ENCODE measurements at regions not wholly inside any gene's neighbourhood (a gene's known extent, or its start where the extent isn't known, plus 50 kb on each side); places are given as distances from the start of the nearest gene placed in this dataset.
"Not testable (repeated sequence)": the region's sequence is repeated elsewhere in the genome, so short reads cannot be mapped to it uniquely, and the experiment has no call there.

DNA sequence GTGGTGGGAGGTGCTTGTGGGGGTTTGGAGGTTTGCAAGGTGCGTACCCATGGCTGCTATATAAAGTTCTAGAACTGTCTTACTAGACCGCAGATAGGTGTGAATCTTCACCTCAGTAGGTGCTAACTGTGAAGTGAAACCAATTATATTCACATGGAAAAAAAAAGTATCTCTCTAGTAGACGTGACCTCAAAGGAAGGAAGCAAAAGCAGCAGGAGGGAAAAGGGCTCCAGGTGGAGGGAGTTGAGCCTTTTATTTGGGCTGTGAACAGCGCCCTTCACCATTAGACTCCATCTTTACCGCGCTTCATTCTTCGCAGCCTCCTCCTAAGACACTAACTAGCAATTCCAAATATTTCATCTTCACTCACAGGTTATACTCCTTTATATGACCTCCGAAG lies 129.8 kb downstream of the TBX19 start:
- no peak for DNase-seq (ENCODE audit: low read depth)
- TF ChIP-seq, protein P1, sequence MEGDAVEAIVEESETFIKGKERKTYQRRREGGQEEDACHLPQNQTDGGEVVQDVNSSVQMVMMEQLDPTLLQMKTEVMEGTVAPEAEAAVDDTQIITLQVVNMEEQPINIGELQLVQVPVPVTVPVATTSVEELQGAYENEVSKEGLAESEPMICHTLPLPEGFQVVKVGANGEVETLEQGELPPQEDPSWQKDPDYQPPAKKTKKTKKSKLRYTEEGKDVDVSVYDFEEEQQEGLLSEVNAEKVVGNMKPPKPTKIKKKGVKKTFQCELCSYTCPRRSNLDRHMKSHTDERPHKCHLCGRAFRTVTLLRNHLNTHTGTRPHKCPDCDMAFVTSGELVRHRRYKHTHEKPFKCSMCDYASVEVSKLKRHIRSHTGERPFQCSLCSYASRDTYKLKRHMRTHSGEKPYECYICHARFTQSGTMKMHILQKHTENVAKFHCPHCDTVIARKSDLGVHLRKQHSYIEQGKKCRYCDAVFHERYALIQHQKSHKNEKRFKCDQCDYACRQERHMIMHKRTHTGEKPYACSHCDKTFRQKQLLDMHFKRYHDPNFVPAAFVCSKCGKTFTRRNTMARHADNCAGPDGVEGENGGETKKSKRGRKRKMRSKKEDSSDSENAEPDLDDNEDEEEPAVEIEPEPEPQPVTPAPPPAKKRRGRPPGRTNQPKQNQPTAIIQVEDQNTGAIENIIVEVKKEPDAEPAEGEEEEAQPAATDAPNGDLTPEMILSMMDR (IDR thresholded peaks at IDR 0.05; ENCODE audit: insufficient read depth, low read depth, low read length, missing control alignments), result no peak

DNA sequence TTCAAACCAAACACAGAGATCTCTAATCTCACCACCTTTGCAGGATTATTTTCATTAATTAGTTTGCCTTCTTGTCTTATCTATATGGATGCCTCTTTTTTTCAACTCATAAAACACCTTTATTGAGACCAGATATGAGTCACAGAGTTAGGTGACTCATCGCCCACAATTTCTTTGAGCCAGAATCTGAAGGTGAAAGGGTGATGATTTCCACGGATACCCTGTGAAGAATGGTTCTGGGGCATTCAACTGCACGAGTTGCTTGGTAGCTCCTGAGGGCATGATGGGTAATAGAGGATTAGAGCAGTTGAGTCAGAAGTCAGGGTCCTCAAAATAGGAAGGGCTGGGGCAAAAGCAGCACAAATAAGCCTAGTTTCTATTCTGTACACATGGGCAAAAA lies 128.2 kb downstream of the TBX19 start:
- TF ChIP-seq, protein P1 (IDR thresholded peaks at IDR 0.05; ENCODE audit: insufficient read depth, low read depth, low read length, missing control alignments), result no peak
- peak; percentile 91 for DNase-seq (ENCODE audit: low read depth)
- H3K4me3 ChIP-seq (ENCODE audit: low read length), result no peak overlapping the region

More for the DNA sequence above, 129.8 kb downstream of the TBX19 start:
- H3K4me3 ChIP-seq (ENCODE audit: low read length), result no peak overlapping the region

DNA sequence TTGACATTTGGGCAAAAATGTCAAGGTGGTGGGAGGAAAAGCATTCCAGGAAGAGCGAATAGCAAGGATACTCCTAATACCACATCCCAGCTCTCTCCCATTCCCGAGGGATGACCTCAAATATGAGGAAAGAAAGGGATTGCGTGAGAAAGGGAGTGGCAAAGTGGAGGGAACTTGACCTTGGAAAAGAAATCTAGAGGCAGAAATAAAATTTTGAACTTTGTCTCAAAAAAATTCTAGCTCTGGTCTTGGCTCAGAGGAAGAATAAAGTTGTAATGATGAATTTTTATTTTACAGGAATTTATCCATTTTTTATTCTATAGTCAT lies 127.8 kb downstream of the TBX19 start:
- DNase-seq (ENCODE audit: low read depth), result peak; percentile 21
- TF ChIP-seq, protein P1 (IDR thresholded peaks at IDR 0.05; ENCODE audit: insufficient read depth, low read depth, low read length, missing control alignments), result no peak
- H3K4me3 ChIP-seq (ENCODE audit: low read length), result no peak overlapping the region

DNA sequence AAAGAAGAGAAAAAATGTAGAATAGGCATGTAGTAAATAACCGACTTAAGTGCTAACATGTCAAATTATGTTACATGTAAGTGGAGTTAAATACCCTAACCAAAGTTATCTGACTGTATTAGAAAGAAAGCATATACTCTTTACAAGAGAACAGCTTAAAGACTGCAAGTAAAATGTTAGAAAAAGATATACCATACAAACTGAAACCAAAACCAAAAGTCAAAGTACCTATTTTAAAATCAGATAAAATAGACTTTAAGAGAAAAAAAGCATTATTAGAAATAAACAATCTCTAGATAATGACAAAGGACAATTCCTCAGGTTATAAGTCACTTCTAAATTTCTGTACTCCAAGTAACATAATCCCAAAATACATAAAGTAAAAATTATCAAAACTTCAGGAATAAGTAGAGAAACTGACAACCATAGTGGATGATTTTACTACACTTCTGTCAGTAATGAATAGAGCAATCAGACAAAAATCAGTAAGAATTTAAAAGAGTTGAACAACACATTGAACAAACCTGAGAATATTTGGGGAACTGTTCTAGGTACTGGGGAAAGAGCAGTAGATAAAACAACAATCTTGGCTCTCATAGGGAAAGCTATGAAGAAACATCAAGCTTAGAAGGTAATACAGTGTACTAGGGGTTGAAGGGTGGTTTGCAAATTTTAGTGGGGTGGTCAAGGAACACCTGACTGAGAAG lies 127.3 kb downstream of the TBX19 start:
- no peak overlapping the region for H3K4me3 ChIP-seq (ENCODE audit: low read length)
- DNase-seq (ENCODE audit: low read depth), result no peak
- TF ChIP-seq, protein P1 (IDR thresholded peaks at IDR 0.05; ENCODE audit: insufficient read depth, low read depth, low read length, missing control alignments), result no peak

DNA sequence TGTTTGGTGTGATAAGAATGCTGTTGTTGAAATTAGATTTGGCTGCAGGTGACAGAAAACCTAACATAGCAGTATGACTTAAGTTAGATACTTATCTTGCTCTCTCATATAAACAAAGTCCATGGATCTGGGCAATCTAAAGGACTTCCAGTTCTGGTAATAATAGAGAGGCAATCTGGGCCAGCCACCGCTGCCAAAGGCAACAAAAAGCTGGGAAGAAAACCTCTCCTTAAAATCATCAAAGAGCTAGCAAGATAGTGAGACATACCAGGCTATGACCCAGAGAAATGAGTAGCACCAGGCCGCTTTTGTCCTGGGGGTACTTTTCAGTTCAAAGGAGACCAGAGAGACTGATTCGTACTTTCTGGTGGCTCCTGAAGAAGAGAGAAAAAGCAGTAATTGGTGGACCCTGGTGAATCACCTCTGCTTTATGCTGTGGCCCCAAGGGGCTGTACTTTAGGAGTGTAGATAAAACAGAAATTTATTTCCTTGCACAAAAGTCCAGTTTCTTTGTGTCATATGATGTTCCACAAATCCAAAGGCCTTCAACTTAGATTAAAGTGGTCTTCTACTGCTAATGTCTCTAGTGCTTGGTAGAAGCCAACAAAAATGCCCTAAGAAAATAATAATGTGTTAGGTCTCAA lies 125.4 kb downstream of the TBX19 start:
- TF ChIP-seq, protein P1 (IDR thresholded peaks at IDR 0.05; ENCODE audit: insufficient read depth, low read depth, low read length, missing control alignments), result no peak
- no peak for DNase-seq (ENCODE audit: low read depth)
- H3K4me3 ChIP-seq (ENCODE audit: low read length), result no peak overlapping the region

DNA sequence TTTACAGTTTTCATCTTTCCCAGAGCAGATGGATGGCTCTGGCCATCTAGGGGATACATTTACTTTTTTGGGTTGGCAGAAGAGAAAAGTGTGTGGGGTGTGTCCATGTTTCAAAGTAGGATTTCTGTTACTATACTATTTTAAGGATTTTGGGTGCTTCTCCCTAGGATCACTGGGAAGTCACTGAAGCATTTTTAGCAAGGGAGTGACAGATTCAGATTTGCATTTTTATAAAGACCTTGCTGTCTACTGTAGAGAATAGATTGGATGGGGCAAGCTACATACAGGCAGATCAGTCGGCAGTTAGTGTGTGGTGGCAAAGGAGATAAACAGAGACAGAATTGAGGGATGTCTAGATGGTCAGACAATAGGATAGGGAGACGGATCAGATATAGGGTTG lies 122.5 kb downstream of the TBX19 start:
- TF ChIP-seq, protein P1 (IDR thresholded peaks at IDR 0.05; ENCODE audit: insufficient read depth, low read depth, low read length, missing control alignments), result no peak
- DNase-seq (ENCODE audit: low read depth), result no peak
- H3K4me3 ChIP-seq (ENCODE audit: low read length), result no peak overlapping the region

DNA sequence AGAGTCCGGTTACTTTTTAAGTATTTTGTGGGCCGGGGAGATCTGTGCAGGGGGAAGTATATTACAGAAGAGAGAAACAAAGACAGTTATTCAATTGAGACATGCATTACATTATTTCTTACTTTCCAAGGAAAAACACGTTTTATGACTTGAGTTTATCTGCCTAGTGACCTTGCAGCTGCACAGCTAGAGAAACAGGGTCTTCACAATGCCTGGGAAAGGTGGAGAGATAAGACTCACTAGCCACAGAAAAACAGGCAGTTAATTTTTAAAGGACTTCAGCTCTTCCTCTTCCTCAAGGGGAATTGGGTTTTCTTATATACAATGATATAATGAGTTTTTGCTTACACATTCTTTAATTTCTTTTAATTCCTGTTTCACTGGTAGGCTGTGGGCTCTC lies 121.8 kb downstream of the TBX19 start:
- not testable (repeated sequence) for H3K4me3 ChIP-seq (ENCODE audit: low read length); DNase-seq (ENCODE audit: low read depth)
